ENCODE measurements at regions not wholly inside any gene's neighbourhood (a gene's known extent, or its start where the extent isn't known, plus 50 kb on each side); places are given as distances from the start of the nearest gene placed in this dataset.

DNA sequence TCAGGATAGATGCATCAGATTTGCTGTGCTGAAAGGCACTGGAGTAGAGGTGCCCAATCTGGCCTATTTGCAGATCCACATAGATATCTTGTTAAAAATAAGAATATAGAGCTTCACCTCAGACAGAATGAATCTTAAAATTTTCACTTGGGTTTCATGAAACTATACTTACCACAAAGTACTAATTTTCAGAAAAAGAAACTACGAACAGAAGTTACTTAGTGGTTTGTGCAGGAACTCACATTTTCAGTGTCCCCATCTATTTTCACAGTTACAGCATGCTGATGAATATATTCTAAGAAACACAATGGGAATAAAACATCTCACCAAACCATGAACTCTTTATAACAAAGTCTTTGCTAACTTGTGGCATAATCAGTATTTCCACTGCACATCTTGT is 449.4 kb downstream of the RERGL start:
- TF ChIP-seq EZH2phosphoT487 (IDR thresholded peaks at IDR 0.05; ENCODE audit: borderline replicate concordance), result no peak
- TF ChIP-seq, protein P1, sequence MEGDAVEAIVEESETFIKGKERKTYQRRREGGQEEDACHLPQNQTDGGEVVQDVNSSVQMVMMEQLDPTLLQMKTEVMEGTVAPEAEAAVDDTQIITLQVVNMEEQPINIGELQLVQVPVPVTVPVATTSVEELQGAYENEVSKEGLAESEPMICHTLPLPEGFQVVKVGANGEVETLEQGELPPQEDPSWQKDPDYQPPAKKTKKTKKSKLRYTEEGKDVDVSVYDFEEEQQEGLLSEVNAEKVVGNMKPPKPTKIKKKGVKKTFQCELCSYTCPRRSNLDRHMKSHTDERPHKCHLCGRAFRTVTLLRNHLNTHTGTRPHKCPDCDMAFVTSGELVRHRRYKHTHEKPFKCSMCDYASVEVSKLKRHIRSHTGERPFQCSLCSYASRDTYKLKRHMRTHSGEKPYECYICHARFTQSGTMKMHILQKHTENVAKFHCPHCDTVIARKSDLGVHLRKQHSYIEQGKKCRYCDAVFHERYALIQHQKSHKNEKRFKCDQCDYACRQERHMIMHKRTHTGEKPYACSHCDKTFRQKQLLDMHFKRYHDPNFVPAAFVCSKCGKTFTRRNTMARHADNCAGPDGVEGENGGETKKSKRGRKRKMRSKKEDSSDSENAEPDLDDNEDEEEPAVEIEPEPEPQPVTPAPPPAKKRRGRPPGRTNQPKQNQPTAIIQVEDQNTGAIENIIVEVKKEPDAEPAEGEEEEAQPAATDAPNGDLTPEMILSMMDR (conservative IDR thresholded peaks at IDR 0.05; ENCODE audit: low read length), result no peak
